Spleen (tissue), 7 donors: ENCODE measurements at regions not wholly inside any gene's neighbourhood (a gene's known extent, or its start where the extent isn't known, plus 50 kb on each side); places are given as distances from the start of the nearest gene placed in this dataset.

Experiments
- CTCF ChIP-seq, 11 experiments: fragments of 200-600 bp in 7 of 11; fragments of 450-650 bp in 4 of 11; sonication (generic) in 4 of 11; IDR thresholded peaks in 8 of 11; conservative IDR thresholded peaks in 3 of 11; 1 replicate in 7 of 11; 2 replicates in 4 of 11; pipeline versions ENCODE4 v1.4.0 to v1.8.0; 2016 to 2021; ENCODE audit warnings: antibody characterized with exemption in 11 of 11, inconsistent platforms in 4 of 11, mild to moderate bottlenecking in 1 of 11
- POLR2A ChIP-seq, 3 donors: fragments of 450-650 bp; IDR thresholded peaks; one replicate each; pipeline ENCODE4 v1.5.1; 2017; ENCODE audit warnings: antibody characterized with exemption in 3 of 3, mild to moderate bottlenecking in 1 of 3
- POLR2AphosphoS5 ChIP-seq, 3 donors: sonication (generic); formaldehyde crosslinking; IDR thresholded peaks; one replicate each; pipeline ENCODE4 v1.5.1; 2017; ENCODE audit warnings: antibody characterized with exemption in 3 of 3
- donor health status: DM: no; HTN: no; CAD: no; lungs with moderate emphysema.
- donor health status: DM: no; HTN: no; CAD: no.
- donor health status: DM: no; HTN: no; CAD: no.

GRCh38 chr13:88651531-88651930 lies 980.4 kb downstream of the SLITRK5 start:
- TF ChIP-seq POLR2A (IDR thresholded peaks at IDR 0.05) (no peak), CTCF (IDR thresholded peaks at IDR 0.05 in 8 of 11, conservative IDR thresholded peaks at IDR 0.05 in 3 of 11) (no peak), POLR2AphosphoS5 (IDR thresholded peaks at IDR 0.05) (no peak)
